ENCODE measurements at regions not wholly inside any gene's neighbourhood (a gene's known extent, or its start where the extent isn't known, plus 50 kb on each side); places are given as distances from the start of the nearest gene placed in this dataset.

DNA sequence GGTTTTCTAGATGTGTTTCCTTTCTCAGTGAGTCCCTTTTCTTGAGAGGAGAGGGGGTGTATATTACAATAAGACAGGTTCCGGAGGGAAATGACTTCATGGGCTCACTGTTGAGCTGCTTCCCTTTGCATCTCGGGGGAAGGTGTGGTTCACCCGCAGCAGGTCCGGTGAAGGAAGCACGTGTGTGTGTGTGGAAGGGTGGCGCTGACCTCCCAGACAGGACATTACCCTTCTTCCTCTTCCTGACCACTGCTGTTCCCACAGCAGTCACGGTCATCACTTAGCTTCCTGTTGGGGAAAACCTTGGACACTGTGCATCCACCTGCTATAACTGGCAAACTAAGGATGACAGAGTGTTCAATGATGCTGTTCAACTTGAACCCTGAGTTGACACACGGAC lies 83.6 kb downstream of the PLEKHG1 start:
- Histone ChIP-seq H3K4me3 (ENCODE audit: insufficient read length, low read depth) (no peak overlapping the region), H3K27me3 (ENCODE audit: insufficient read depth, insufficient read length) (no peaks in the 10 kb centered on the region), H3K36me3 (ENCODE audit: insufficient read depth, insufficient read length, low read length) (no peaks in the 10 kb centered on the region), H3K9me3 (ENCODE audit: insufficient read depth, low read length) (no peaks in the 10 kb centered on the region), H3K4me1 (ENCODE audit: insufficient read depth, insufficient read length) (no peaks in the 10 kb centered on the region), H3K9ac (ENCODE audit: insufficient read length, low read depth) (no peak overlapping the region)
- TF ChIP-seq SUZ12 (IDR thresholded peaks at IDR 0.05; ENCODE audit: extremely low read depth, insufficient read depth, insufficient read length) (no peak), ZNF274 (IDR thresholded peaks at IDR 0.05; ENCODE audit: low read depth, low read length) (no peak), YY1 (IDR thresholded peaks at IDR 0.05; ENCODE audit: insufficient read depth, insufficient read length) (no peak)
- no peak for DNase-seq (ENCODE audit: low read depth, low spot score)

DNA sequence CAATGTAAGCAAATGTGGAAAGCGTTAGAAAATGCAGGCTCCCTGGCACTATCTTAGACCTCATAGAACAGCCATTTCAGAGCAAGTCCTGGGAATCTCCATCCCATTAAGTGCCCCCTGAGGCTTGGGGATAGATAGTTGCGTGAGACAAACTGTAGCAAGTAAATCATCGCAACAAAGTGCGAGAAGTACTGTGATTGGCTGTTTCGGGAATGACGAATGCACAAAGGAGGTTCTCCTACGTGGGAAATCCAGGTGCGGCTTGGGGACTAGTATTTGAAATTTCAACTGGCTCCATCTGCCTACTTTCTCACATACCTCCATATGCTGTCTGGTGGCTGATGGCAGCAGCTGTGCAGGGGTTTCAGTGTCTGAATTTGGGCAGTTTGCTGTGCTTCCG lies 84.5 kb downstream of the PLEKHG1 start:
- H3K4me1 ChIP-seq (ENCODE audit: insufficient read depth, insufficient read length), result no peaks in the 10 kb centered on the region
- DNase-seq (ENCODE audit: low read depth, low spot score), result no peak
- no peak overlapping the region for H3K9ac ChIP-seq (ENCODE audit: insufficient read length, low read depth)
- no peaks in the 10 kb centered on the region for H3K36me3 ChIP-seq (ENCODE audit: insufficient read depth, insufficient read length, low read length)
- TF ChIP-seq ZNF274 (IDR thresholded peaks at IDR 0.05; ENCODE audit: low read depth, low read length) (no peak), YY1 (IDR thresholded peaks at IDR 0.05; ENCODE audit: insufficient read depth, insufficient read length) (no peak), SUZ12 (IDR thresholded peaks at IDR 0.05; ENCODE audit: extremely low read depth, insufficient read depth, insufficient read length) (no peak)
- H3K27me3 ChIP-seq (ENCODE audit: insufficient read depth, insufficient read length), result no peaks in the 10 kb centered on the region
- H3K9me3 ChIP-seq (ENCODE audit: insufficient read depth, low read length), result no peaks in the 10 kb centered on the region
- H3K4me3 ChIP-seq (ENCODE audit: insufficient read length, low read depth), result no peak overlapping the region

DNA sequence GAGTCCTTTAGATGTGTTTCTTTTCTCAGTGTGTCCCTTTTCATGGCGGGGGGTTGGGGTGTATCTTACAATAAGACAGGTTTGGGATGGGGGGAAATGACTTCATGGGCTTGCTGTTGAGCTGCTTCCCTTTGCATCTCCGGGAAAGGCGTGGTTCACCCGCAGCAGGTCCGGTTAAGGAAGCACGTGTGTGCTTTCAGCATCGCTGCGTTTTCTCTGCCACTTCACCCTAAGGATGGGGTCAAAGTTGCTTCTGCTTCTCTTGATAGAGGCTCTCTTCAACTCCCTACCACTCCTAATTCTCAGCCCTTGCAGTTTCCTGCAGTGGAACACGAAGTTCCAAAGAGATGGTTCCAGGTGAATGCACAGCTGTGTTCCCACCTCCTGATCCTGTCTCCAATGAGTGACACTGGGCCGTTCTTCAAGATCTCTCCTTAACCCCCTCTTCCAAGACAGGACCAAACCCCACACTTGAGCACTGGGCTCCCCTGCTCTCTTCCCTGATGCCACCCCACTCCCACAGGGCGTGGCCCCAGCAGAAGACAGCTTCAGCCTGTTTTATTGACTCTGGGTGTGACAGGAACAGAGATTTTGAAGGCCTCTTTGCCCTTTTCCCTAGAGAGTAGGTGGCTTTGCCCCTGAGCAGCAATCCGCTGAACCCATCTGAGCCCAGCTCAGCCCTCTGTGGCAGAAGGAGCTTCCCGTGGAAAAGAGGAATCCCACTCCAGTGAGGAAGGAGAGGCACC lies 85.2 kb downstream of the PLEKHG1 start:
- H3K9ac ChIP-seq (ENCODE audit: insufficient read length, low read depth), result no peak overlapping the region
- no peak overlapping the region for H3K4me3 ChIP-seq (ENCODE audit: insufficient read length, low read depth)
- no peaks in the 10 kb centered on the region for H3K9me3 ChIP-seq (ENCODE audit: insufficient read depth, low read length)
- DNase-seq (ENCODE audit: low read depth, low spot score), result no peak
- no peak for TF ChIP-seq ZNF274 (IDR thresholded peaks at IDR 0.05; ENCODE audit: low read depth, low read length)
- TF ChIP-seq YY1 (IDR thresholded peaks at IDR 0.05; ENCODE audit: insufficient read depth, insufficient read length), result no peak
- no peak for TF ChIP-seq SUZ12 (IDR thresholded peaks at IDR 0.05; ENCODE audit: extremely low read depth, insufficient read depth, insufficient read length)
- no peaks in the 10 kb centered on the region for H3K4me1 ChIP-seq (ENCODE audit: insufficient read depth, insufficient read length)
- H3K27me3 ChIP-seq (ENCODE audit: insufficient read depth, insufficient read length), result no peaks in the 10 kb centered on the region
- no peaks in the 10 kb centered on the region for H3K36me3 ChIP-seq (ENCODE audit: insufficient read depth, insufficient read length, low read length)

DNA sequence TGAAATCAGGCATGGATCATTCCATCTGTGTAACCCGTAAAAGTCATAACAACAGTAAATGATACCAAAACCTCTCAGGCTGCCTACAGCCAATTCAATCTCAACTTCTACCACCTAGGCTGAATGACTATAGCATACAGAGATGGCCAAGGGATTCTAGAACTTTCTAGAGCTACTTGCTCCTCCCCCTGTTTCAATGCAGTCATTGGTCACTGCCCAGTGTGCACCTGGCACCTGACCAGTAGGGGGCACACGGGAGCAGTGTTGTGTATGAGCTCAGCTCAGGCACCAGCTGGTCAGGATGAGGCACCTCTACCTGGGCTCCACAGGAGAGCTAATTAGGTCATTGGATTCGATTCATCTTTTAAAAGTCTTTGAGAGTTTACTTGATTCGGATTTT lies 86.2 kb downstream of the PLEKHG1 start:
- Histone ChIP-seq H3K9ac (ENCODE audit: insufficient read length, low read depth) (no peak overlapping the region), H3K4me3 (ENCODE audit: insufficient read length, low read depth) (no peak overlapping the region), H3K36me3 (ENCODE audit: insufficient read depth, insufficient read length, low read length) (no peaks in the 10 kb centered on the region), H3K9me3 (ENCODE audit: insufficient read depth, low read length) (no peaks in the 10 kb centered on the region), H3K27me3 (ENCODE audit: insufficient read depth, insufficient read length) (no peaks in the 10 kb centered on the region), H3K4me1 (ENCODE audit: insufficient read depth, insufficient read length) (no peaks in the 10 kb centered on the region)
- TF ChIP-seq SUZ12 (IDR thresholded peaks at IDR 0.05; ENCODE audit: extremely low read depth, insufficient read depth, insufficient read length), result no peak
- no peak for TF ChIP-seq ZNF274 (IDR thresholded peaks at IDR 0.05; ENCODE audit: low read depth, low read length)
- no peak for TF ChIP-seq YY1 (IDR thresholded peaks at IDR 0.05; ENCODE audit: insufficient read depth, insufficient read length)
- peak; percentile 30 for DNase-seq (ENCODE audit: low read depth, low spot score)

DNA sequence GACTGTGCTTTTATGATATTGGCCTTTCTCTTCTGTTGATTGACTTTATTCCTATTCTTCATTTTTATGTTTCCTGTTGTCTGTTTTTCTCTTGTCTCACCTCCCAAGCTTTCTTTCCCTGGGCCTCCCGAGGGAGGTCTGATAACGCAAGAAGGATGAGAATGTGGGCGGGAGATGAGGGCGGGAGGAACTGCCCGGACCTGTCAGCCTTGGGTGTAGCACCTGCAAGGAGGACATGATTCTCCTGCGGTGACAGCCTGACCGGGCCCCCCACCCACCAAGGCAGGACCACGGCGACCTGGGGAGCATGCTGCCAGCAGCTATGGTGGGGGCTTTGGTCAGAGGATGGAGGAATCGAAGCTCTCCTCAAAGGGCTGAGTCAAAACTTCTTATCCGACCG lies 86.9 kb downstream of the PLEKHG1 start:
- no peak for TF ChIP-seq ZNF274 (IDR thresholded peaks at IDR 0.05; ENCODE audit: low read depth, low read length)
- TF ChIP-seq YY1 (IDR thresholded peaks at IDR 0.05; ENCODE audit: insufficient read depth, insufficient read length), result no peak
- TF ChIP-seq SUZ12 (IDR thresholded peaks at IDR 0.05; ENCODE audit: extremely low read depth, insufficient read depth, insufficient read length), result no peak
- H3K4me3 ChIP-seq (ENCODE audit: insufficient read length, low read depth), result no peak overlapping the region
- H3K36me3 ChIP-seq (ENCODE audit: insufficient read depth, insufficient read length, low read length), result no peaks in the 10 kb centered on the region
- no peaks in the 10 kb centered on the region for H3K4me1 ChIP-seq (ENCODE audit: insufficient read depth, insufficient read length)
- no peak for DNase-seq (ENCODE audit: low read depth, low spot score)
- no peaks in the 10 kb centered on the region for H3K9me3 ChIP-seq (ENCODE audit: insufficient read depth, low read length)
- H3K27me3 ChIP-seq (ENCODE audit: insufficient read depth, insufficient read length), result no peaks in the 10 kb centered on the region
- H3K9ac ChIP-seq (ENCODE audit: insufficient read length, low read depth), result no peak overlapping the region

DNA sequence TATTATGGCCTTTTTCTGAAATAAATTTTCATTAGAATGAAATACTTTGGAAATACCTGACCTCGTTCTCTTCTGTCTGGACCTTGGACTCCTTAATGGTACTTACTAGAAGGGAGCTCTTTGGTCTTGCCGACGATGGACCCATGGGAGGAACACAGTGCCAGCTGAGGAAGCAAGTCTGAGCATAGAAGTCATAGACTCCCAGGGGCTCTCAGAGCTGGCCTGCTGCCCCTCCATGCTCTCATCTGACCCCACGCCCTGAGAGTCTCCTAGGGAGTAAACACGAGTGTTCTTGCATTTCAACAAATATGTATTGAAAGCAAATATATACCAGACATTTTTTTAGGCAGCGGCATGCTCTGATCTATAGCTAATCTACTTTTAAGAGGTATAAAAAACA lies 87.8 kb downstream of the PLEKHG1 start:
- no peaks in the 10 kb centered on the region for H3K9me3 ChIP-seq (ENCODE audit: insufficient read depth, low read length)
- DNase-seq (ENCODE audit: low read depth, low spot score), result no peak
- no peaks in the 10 kb centered on the region for H3K27me3 ChIP-seq (ENCODE audit: insufficient read depth, insufficient read length)
- no peaks in the 10 kb centered on the region for H3K36me3 ChIP-seq (ENCODE audit: insufficient read depth, insufficient read length, low read length)
- TF ChIP-seq SUZ12 (IDR thresholded peaks at IDR 0.05; ENCODE audit: extremely low read depth, insufficient read depth, insufficient read length) (no peak), YY1 (IDR thresholded peaks at IDR 0.05; ENCODE audit: insufficient read depth, insufficient read length) (no peak), ZNF274 (IDR thresholded peaks at IDR 0.05; ENCODE audit: low read depth, low read length) (no peak)
- no peak overlapping the region for H3K4me3 ChIP-seq (ENCODE audit: insufficient read length, low read depth)
- H3K4me1 ChIP-seq (ENCODE audit: insufficient read depth, insufficient read length), result no peaks in the 10 kb centered on the region
- H3K9ac ChIP-seq (ENCODE audit: insufficient read length, low read depth), result no peak overlapping the region

DNA sequence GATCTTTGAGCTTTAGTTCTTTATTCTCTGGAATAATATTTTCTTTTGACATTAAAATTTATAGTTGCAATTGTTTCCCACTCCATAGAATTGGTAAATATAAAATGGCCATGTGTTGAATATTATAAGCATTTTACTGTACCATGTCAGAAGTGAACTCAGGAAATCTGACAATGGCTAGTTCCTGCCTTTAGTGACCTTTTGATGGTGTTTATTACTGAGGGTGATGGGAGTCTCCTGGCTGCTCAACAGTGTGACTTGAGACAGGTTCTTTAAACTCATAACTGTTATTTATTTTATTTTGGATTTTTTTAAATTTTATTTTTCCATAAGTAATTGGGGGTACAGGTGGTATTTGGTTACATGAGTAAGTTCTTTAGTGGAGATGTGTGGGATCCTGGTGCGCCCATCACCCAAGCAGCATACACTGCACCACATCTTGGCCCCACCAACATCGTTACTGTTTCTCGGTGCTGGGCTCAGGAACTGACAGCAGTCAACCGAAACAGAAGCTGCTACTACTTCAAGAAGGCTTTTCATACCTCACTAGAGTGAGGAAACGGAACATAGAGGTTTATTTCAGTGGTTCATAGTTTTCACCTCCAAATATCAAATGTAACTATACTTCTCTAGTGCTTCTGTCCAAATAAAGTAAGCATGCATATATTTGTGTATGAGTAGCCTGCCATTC lies 90.4 kb downstream of the PLEKHG1 start:
- no peaks in the 10 kb centered on the region for H3K4me1 ChIP-seq (ENCODE audit: insufficient read depth, insufficient read length)
- H3K9ac ChIP-seq (ENCODE audit: insufficient read length, low read depth), result no peak overlapping the region
- H3K4me3 ChIP-seq (ENCODE audit: insufficient read length, low read depth), result no peak overlapping the region

More for the DNA sequence above, 90.4 kb downstream of the PLEKHG1 start:
- no peaks in the 10 kb centered on the region for H3K27me3 ChIP-seq (ENCODE audit: insufficient read depth, insufficient read length)
- DNase-seq (ENCODE audit: low read depth, low spot score), result no peak
- TF ChIP-seq SUZ12 (IDR thresholded peaks at IDR 0.05; ENCODE audit: extremely low read depth, insufficient read depth, insufficient read length) (no peak), ZNF274 (IDR thresholded peaks at IDR 0.05; ENCODE audit: low read depth, low read length) (no peak), YY1 (IDR thresholded peaks at IDR 0.05; ENCODE audit: insufficient read depth, insufficient read length) (no peak)
- H3K36me3 ChIP-seq (ENCODE audit: insufficient read depth, insufficient read length, low read length), result no peaks in the 10 kb centered on the region
- H3K9me3 ChIP-seq (ENCODE audit: insufficient read depth, low read length), result no peaks in the 10 kb centered on the region
